Esophagus (tissue), 2 donors: ENCODE measurements at regions not wholly inside any gene's neighbourhood (a gene's known extent, or its start where the extent isn't known, plus 50 kb on each side); places are given as distances from the start of the nearest gene placed in this dataset.
"Not testable (repeated sequence)": the region's sequence is repeated elsewhere in the genome, so short reads cannot be mapped to it uniquely, and the experiment has no call there.

Experiments
- H3K27ac ChIP-seq, 2 donors: one replicate each; pipeline ENCODE4 v1.5.1; 2013; ENCODE audit warnings: low read depth in 2 of 2, mild to moderate bottlenecking in 2 of 2, inconsistent platforms in 1 of 2, low read length in 1 of 2, moderate library complexity in 1 of 2
- H3K27me3 ChIP-seq, 2 donors: one replicate each; pipeline ENCODE4 v1.6.1; 2013; ENCODE audit warnings: low read length in 2 of 2, control low read depth in 1 of 2, mild to moderate bottlenecking in 1 of 2; ENCODE audit not compliant: insufficient read depth in 2 of 2, control insufficient read depth in 1 of 2
- H3K36me3 ChIP-seq, 2 donors: one replicate each; pipeline ENCODE4 v1.6.1; 2013; ENCODE audit warnings: low read length in 1 of 2; ENCODE audit not compliant: control insufficient read depth in 2 of 2, insufficient read depth in 2 of 2
- H3K4me1 ChIP-seq, 2 donors: one replicate each; pipeline ENCODE4 v1.6.1; 2013; ENCODE audit warnings: low read length in 1 of 2; ENCODE audit not compliant: control insufficient read depth in 2 of 2, insufficient read depth in 2 of 2
- H3K4me3 ChIP-seq, 2 donors: one replicate each; pipeline ENCODE4 v1.5.1; 2013; ENCODE audit warnings: low read length in 2 of 2, mild to moderate bottlenecking in 2 of 2, low read depth in 1 of 2, moderate library complexity in 1 of 2
- H3K9me3 ChIP-seq, 2 donors: one replicate each; pipeline ENCODE4 v1.6.1; 2013; ENCODE audit warnings: mild to moderate bottlenecking in 2 of 2, low read depth in 1 of 2, low read length in 1 of 2, moderate library complexity in 1 of 2; ENCODE audit not compliant: control insufficient read depth in 2 of 2, insufficient read depth in 1 of 2
- WGBS, 2 donors: extraction: QIAGEN DNeasy Blood & Tissue Kit; methylation state at CpG; one replicate each; pipeline ENCODE4 v1.1.7; 2013; 5-methylcytosine and 5-hydroxymethylcytosine counted together
- donor health status: healthy with polysubstance abuse.
- donor health status: Bipolar disorder and iron deficiency.

- 57 to 64% methylated on average over 5 of the region's 5 CpGs for WGBS, 2 donors
- Histone ChIP-seq H3K9me3 (no peaks in the 10 kb centered on the region), H3K27me3 (no peaks in the 10 kb centered on the region), H3K27ac (no peak overlapping the region), H3K4me3 (no peak overlapping the region), H3K4me1 (no peaks in the 10 kb centered on the region), H3K36me3 (no peaks in the 10 kb centered on the region)
These were observed 274.1 kb upstream of the CHRM3 start for GRCh38 chr1:239112101-239112935.

- H3K27ac ChIP-seq: no peak overlapping the region
- H3K4me3 ChIP-seq: no peak overlapping the region
- no peaks in the 10 kb centered on the region for H3K36me3 ChIP-seq
- H3K4me1 ChIP-seq: no peaks in the 10 kb centered on the region
- H3K9me3 ChIP-seq: no peaks in the 10 kb centered on the region
- WGBS, 2 donors: 82 to 87% methylated on average over 7 of the region's 7 CpGs
- no peaks in the 10 kb centered on the region for H3K27me3 ChIP-seq
These were observed 278.7 kb upstream of the CHRM3 start for GRCh38 chr1:239107676-239108075.

- 71 to 85% methylated on average over 6 to 7 of the region's 7 CpGs for WGBS, 2 donors
- H3K27me3 ChIP-seq, H3K9me3 ChIP-seq, H3K4me3 ChIP-seq, H3K27ac ChIP-seq, H3K4me1 ChIP-seq, H3K36me3 ChIP-seq: not testable (repeated sequence)
These were observed 279.7 kb upstream of the CHRM3 start for GRCh38 chr1:239106689-239107088.

GRCh38 chr1:239098400-239099037 is 287.8 kb upstream of the CHRM3 start:
- H3K27me3 ChIP-seq: no peaks in the 10 kb centered on the region
- H3K9me3 ChIP-seq: no peaks in the 10 kb centered on the region
- 83 to 85% methylated on average over 7 of the region's 7 CpGs for WGBS, 2 donors
- H3K4me3 ChIP-seq: no peak overlapping the region
- no peak overlapping the region for H3K27ac ChIP-seq
- no peaks in the 10 kb centered on the region for H3K36me3 ChIP-seq
- H3K4me1 ChIP-seq: no peaks in the 10 kb centered on the region

- WGBS, 2 donors: 63 to 68% methylated on average over 3 of the region's 3 CpGs
- Histone ChIP-seq H3K4me3 (no peak overlapping the region), H3K36me3 (no peaks in the 10 kb centered on the region), H3K27ac (no peak overlapping the region), H3K27me3 (no peaks in the 10 kb centered on the region), H3K9me3 (no peaks in the 10 kb centered on the region), H3K4me1 (no peaks in the 10 kb centered on the region)
These were observed 294.8 kb upstream of the CHRM3 start for GRCh38 chr1:239091537-239091936.

- Histone ChIP-seq H3K9me3 (no peaks in the 10 kb centered on the region), H3K36me3 (no peaks in the 10 kb centered on the region), H3K27ac (no peak overlapping the region), H3K27me3 (no peaks in the 10 kb centered on the region), H3K4me3 (no peak overlapping the region), H3K4me1 (no peaks in the 10 kb centered on the region)
- WGBS, 2 donors: 89 to 98% methylated on average over 2 of the region's 2 CpGs
These were observed 301.8 kb upstream of the CHRM3 start for GRCh38 chr1:239084459-239085080.

GRCh38 chr1:239081947-239082346 is 304.4 kb upstream of the CHRM3 start:
- H3K4me1 ChIP-seq, H3K9me3 ChIP-seq, H3K27me3 ChIP-seq, H3K4me3 ChIP-seq, H3K36me3 ChIP-seq, H3K27ac ChIP-seq: not testable (repeated sequence)
- WGBS, 2 donors: 78 to 84% methylated on average over 3 of the region's 3 CpGs

- no peaks in the 10 kb centered on the region for H3K4me1 ChIP-seq
- H3K4me3 ChIP-seq: no peak overlapping the region
- no peaks in the 10 kb centered on the region for H3K9me3 ChIP-seq
- H3K27me3 ChIP-seq: no peaks in the 10 kb centered on the region
- H3K36me3 ChIP-seq: no peaks in the 10 kb centered on the region
- H3K27ac ChIP-seq: no peak overlapping the region
These were observed 318.9 kb upstream of the CHRM3 start for GRCh38 chr1:239067480-239067879.

GRCh38 chr1:239067058-239067457 is 319.3 kb upstream of the CHRM3 start:
- H3K4me1 ChIP-seq: no peaks in the 10 kb centered on the region
- no peak overlapping the region for H3K4me3 ChIP-seq
- no peaks in the 10 kb centered on the region for H3K36me3 ChIP-seq
- WGBS, 2 donors: 60 to 62% methylated on average over 1 of the region's 1 CpG
- no peak overlapping the region for H3K27ac ChIP-seq
- no peaks in the 10 kb centered on the region for H3K27me3 ChIP-seq
- H3K9me3 ChIP-seq: no peaks in the 10 kb centered on the region
